Rectal smooth muscle tissue (tissue), 1 donor: ENCODE measurements at regions not wholly inside any gene's neighbourhood (a gene's known extent, or its start where the extent isn't known, plus 50 kb on each side); places are given as distances from the start of the nearest gene placed in this dataset.

Source experiments
- H3K27ac ChIP-seq: one replicate; pipeline ENCODE4 v1.7.0; 2013; ENCODE audit warnings: low read depth, low read length, inconsistent platforms
- H3K27me3 ChIP-seq: one replicate; pipeline ENCODE4 v1.7.0; 2013; ENCODE audit warnings: low read length; ENCODE audit not compliant: control insufficient read depth, insufficient read depth
- H3K36me3 ChIP-seq: one replicate; pipeline ENCODE4 v1.7.0; 2013; ENCODE audit warnings: low read length; ENCODE audit not compliant: control insufficient read depth, insufficient read depth
- H3K4me1 ChIP-seq: one replicate; pipeline ENCODE4 v1.7.0; 2013; ENCODE audit warnings: low read length; ENCODE audit not compliant: control insufficient read depth, insufficient read depth
- H3K4me3 ChIP-seq: one replicate; pipeline ENCODE4 v1.7.0; 2013; ENCODE audit warnings: low read length
- H3K9ac ChIP-seq: one replicate; pipeline ENCODE4 v1.7.0; 2013; ENCODE audit warnings: low read length

GRCh38 chr1:90414201-90414600 is 302.9 kb downstream of the BARHL2 start:
- H3K9ac ChIP-seq, result no peak overlapping the region
- H3K36me3 ChIP-seq, result no peaks in the 10 kb centered on the region
- no peaks in the 10 kb centered on the region for H3K4me1 ChIP-seq
- no peak overlapping the region for H3K27ac ChIP-seq
- H3K27me3 ChIP-seq, result no peaks in the 10 kb centered on the region
- H3K4me3 ChIP-seq, result no peak overlapping the region

GRCh38 chr1:90413519-90413918 is 303.6 kb downstream of the BARHL2 start:
- H3K27me3 ChIP-seq, result no peaks in the 10 kb centered on the region
- no peak overlapping the region for H3K9ac ChIP-seq
- no peak overlapping the region for H3K27ac ChIP-seq
- H3K4me3 ChIP-seq, result no peak overlapping the region
- H3K4me1 ChIP-seq, result no peaks in the 10 kb centered on the region
- H3K36me3 ChIP-seq, result no peaks in the 10 kb centered on the region

- Histone ChIP-seq H3K4me3 (no peak overlapping the region), H3K36me3 (no peaks in the 10 kb centered on the region), H3K27ac (no peak overlapping the region), H3K27me3 (no peaks in the 10 kb centered on the region), H3K4me1 (no peaks in the 10 kb centered on the region), H3K9ac (no peak overlapping the region)
Observed at GRCh38 chr1:90412563-90412962, 304.5 kb downstream of the BARHL2 start.

GRCh38 chr1:90411185-90411584 is 305.9 kb downstream of the BARHL2 start:
- Histone ChIP-seq H3K4me1 (no peaks in the 10 kb centered on the region), H3K9ac (no peak overlapping the region), H3K27me3 (no peaks in the 10 kb centered on the region), H3K36me3 (no peaks in the 10 kb centered on the region), H3K27ac (no peak overlapping the region), H3K4me3 (no peak overlapping the region)

- no peak overlapping the region for H3K4me3 ChIP-seq
- H3K36me3 ChIP-seq, result no peaks in the 10 kb centered on the region
- no peak overlapping the region for H3K27ac ChIP-seq
- H3K9ac ChIP-seq, result no peak overlapping the region
- no peaks in the 10 kb centered on the region for H3K4me1 ChIP-seq
- no peaks in the 10 kb centered on the region for H3K27me3 ChIP-seq
Observed at GRCh38 chr1:90407737-90408136, 309.4 kb downstream of the BARHL2 start.

- no peaks in the 10 kb centered on the region for H3K27me3 ChIP-seq
- H3K36me3 ChIP-seq, result no peaks in the 10 kb centered on the region
- H3K4me1 ChIP-seq, result no peaks in the 10 kb centered on the region
- H3K4me3 ChIP-seq, result no peak overlapping the region
- no peak overlapping the region for H3K27ac ChIP-seq
- no peak overlapping the region for H3K9ac ChIP-seq
Observed at GRCh38 chr1:90405726-90406125, 311.4 kb downstream of the BARHL2 start.

GRCh38 chr1:90402893-90403849 is 313.9 kb downstream of the BARHL2 start:
- H3K9ac ChIP-seq, result no peak overlapping the region
- H3K4me1 ChIP-seq, result no peaks in the 10 kb centered on the region
- no peak overlapping the region for H3K27ac ChIP-seq
- H3K4me3 ChIP-seq, result no peak overlapping the region
- no peaks in the 10 kb centered on the region for H3K36me3 ChIP-seq
- no peaks in the 10 kb centered on the region for H3K27me3 ChIP-seq

GRCh38 chr1:90400131-90400530 is 317.0 kb downstream of the BARHL2 start:
- no peak overlapping the region for H3K4me3 ChIP-seq
- H3K27ac ChIP-seq, result no peak overlapping the region
- no peaks in the 10 kb centered on the region for H3K36me3 ChIP-seq
- no peak overlapping the region for H3K9ac ChIP-seq
- H3K27me3 ChIP-seq, result no peaks in the 10 kb centered on the region
- H3K4me1 ChIP-seq, result no peaks in the 10 kb centered on the region

- H3K4me1 ChIP-seq, result no peaks in the 10 kb centered on the region
- no peak overlapping the region for H3K9ac ChIP-seq
- no peaks in the 10 kb centered on the region for H3K27me3 ChIP-seq
- no peaks in the 10 kb centered on the region for H3K36me3 ChIP-seq
- no peak overlapping the region for H3K4me3 ChIP-seq
- no peak overlapping the region for H3K27ac ChIP-seq
Observed at GRCh38 chr1:90396917-90397316, 320.2 kb downstream of the BARHL2 start.

- Histone ChIP-seq H3K4me3 (no peak overlapping the region), H3K9ac (no peak overlapping the region), H3K4me1 (no peaks in the 10 kb centered on the region), H3K36me3 (no peaks in the 10 kb centered on the region), H3K27me3 (no peaks in the 10 kb centered on the region), H3K27ac (no peak overlapping the region)
Observed at GRCh38 chr1:90394247-90394646, 322.9 kb downstream of the BARHL2 start.

- Histone ChIP-seq H3K9ac (no peak overlapping the region), H3K27me3 (no peaks in the 10 kb centered on the region), H3K4me1 (no peaks in the 10 kb centered on the region), H3K4me3 (no peak overlapping the region), H3K27ac (no peak overlapping the region), H3K36me3 (no peaks in the 10 kb centered on the region)
Observed at GRCh38 chr1:90393025-90393424, 324.1 kb downstream of the BARHL2 start.

GRCh38 chr1:90391126-90391525 is 326.0 kb downstream of the BARHL2 start:
- H3K27ac ChIP-seq, result no peak overlapping the region
- H3K27me3 ChIP-seq, result no peaks in the 10 kb centered on the region
- H3K4me1 ChIP-seq, result no peaks in the 10 kb centered on the region
- no peak overlapping the region for H3K9ac ChIP-seq
- no peak overlapping the region for H3K4me3 ChIP-seq
- no peaks in the 10 kb centered on the region for H3K36me3 ChIP-seq

GRCh38 chr1:90387805-90388204 is 329.3 kb downstream of the BARHL2 start:
- H3K27me3 ChIP-seq, result no peaks in the 10 kb centered on the region
- H3K27ac ChIP-seq, result peak overlapping the region; percentile 22
- H3K36me3 ChIP-seq, result no peaks in the 10 kb centered on the region
- no peak overlapping the region for H3K9ac ChIP-seq
- no peak overlapping the region for H3K4me3 ChIP-seq
- H3K4me1 ChIP-seq, result no peaks in the 10 kb centered on the region
